Spleen (tissue), 7 donors: ENCODE measurements at regions not wholly inside any gene's neighbourhood (a gene's known extent, or its start where the extent isn't known, plus 50 kb on each side); places are given as distances from the start of the nearest gene placed in this dataset.

Source experiments
- CTCF ChIP-seq, 11 experiments: fragments of 200-600 bp in 7 of 11; fragments of 450-650 bp in 4 of 11; sonication (generic) in 4 of 11; IDR thresholded peaks in 8 of 11; conservative IDR thresholded peaks in 3 of 11; 1 replicate in 7 of 11; 2 replicates in 4 of 11; pipeline versions ENCODE4 v1.4.0 to v1.8.0; 2016 to 2021; ENCODE audit warnings: antibody characterized with exemption in 11 of 11, inconsistent platforms in 4 of 11, mild to moderate bottlenecking in 1 of 11
- POLR2A ChIP-seq, 3 donors: fragments of 450-650 bp; IDR thresholded peaks; one replicate each; pipeline ENCODE4 v1.5.1; 2017; ENCODE audit warnings: antibody characterized with exemption in 3 of 3, mild to moderate bottlenecking in 1 of 3
- POLR2AphosphoS5 ChIP-seq, 3 donors: sonication (generic); formaldehyde crosslinking; IDR thresholded peaks; one replicate each; pipeline ENCODE4 v1.5.1; 2017; ENCODE audit warnings: antibody characterized with exemption in 3 of 3
- donor health status: DM: no; HTN: no; CAD: no; lungs with moderate emphysema.
- donor health status: DM: no; HTN: no; CAD: no.
- donor health status: DM: no; HTN: no; CAD: no.

GRCh38 chr3:43176666-43177065, 70.8 kb upstream of the POMGNT2 start:
- TF ChIP-seq CTCF (IDR thresholded peaks at IDR 0.05 in 8 of 11, conservative IDR thresholded peaks at IDR 0.05 in 3 of 11) (no peak), POLR2A (IDR thresholded peaks at IDR 0.05) (no peak), POLR2AphosphoS5 (IDR thresholded peaks at IDR 0.05) (no peak)
